Left ventricle myocardium inferior (tissue), 1 donor: ENCODE measurements at regions not wholly inside any gene's neighbourhood (a gene's known extent, or its start where the extent isn't known, plus 50 kb on each side); places are given as distances from the start of the nearest gene placed in this dataset.

Source experiments
- DNase-seq: peaks from one replicate; pipeline ENCODE4 v3.0.0-alpha.2; 2020
- H3K27ac ChIP-seq: fragments of 200-600 bp; replicated peaks from 2 replicates; pipeline ENCODE4 v1.8.0; 2021
- H3K27me3 ChIP-seq: fragments of 200-600 bp; 2 replicates; pipeline ENCODE4 v1.8.0; 2021; ENCODE audit warnings: low read depth
- H3K36me3 ChIP-seq: fragments of 200-600 bp; 2 replicates; pipeline ENCODE4 v1.8.0; 2021
- H3K4me1 ChIP-seq: fragments of 200-600 bp; 2 replicates; pipeline ENCODE4 v1.8.0; 2021
- H3K4me3 ChIP-seq: fragments of 200-600 bp; 2 replicates; pipeline ENCODE4 v1.8.0; 2021; ENCODE audit warnings: mild to moderate bottlenecking, moderate library complexity
- H3K9me3 ChIP-seq: fragments of 200-600 bp; replicated peaks from 2 replicates; pipeline ENCODE4 v1.8.0; 2021
- intact Hi-C: fragments of 100-400 bp; cut with micrococcal nuclease; formaldehyde crosslinking; loops from one replicate; pipeline ENCODE4 v1.11.0; 2022
- TF ChIP-seq, protein P1 (sequence below): fragments of 200-600 bp; IDR thresholded peaks from 2 replicates; pipeline ENCODE4 v1.8.0; 2021; ENCODE audit warnings: antibody characterized with exemption, mild to moderate bottlenecking, borderline replicate concordance
- donor health status: DM: no; HTN: yes; CAD: no; lungs with severe emphysema.

DNA sequence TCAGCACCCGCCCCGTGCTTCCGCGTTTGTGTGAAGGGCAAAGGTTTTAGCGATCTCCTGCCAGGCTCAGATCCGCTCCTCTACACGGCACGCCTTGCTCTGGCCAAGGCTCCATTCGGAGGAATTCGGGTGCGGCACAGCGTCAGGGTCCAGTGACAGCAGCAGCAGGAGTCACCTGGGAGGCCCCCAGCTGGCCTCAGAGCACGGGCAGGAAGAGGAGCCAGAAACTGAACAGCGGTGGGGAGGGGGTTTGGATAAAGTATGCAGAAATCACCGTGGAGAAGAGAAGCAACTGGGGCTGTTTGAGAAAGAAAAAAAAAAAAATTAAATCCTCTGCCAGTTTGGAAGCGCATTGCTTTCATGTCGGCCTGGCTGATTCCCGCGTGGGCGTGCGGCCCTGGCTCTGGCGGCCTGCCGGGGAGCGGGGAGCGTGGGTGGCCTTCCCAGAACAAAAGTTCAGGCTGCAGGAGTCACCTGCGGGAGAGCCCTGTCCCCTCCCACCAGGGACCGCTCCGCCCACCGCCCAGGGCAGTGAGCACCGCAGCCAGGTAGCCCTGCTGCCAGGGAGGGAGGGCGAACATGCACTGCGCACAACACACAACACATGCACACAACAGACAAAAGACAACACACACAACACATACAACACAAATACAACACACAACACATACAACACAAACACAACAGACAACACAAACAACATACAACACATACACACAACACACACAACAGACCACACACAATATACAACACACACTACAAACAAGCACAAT, 107.6 kb downstream of the ETS2 start:
- H3K36me3 ChIP-seq = no peaks in the 10 kb centered on the region
- peak overlapping the region; percentile 48 for H3K4me3 ChIP-seq
- peaks cover 59% of the 10 kb centered on the region for H3K4me1 ChIP-seq
- peak overlapping the region; percentile 86 for H3K27ac ChIP-seq
- no peaks in the 10 kb centered on the region for H3K27me3 ChIP-seq
- intact Hi-C loops = no loop called here
- DNase-seq = peak; percentile 56
- no peaks in the 10 kb centered on the region for H3K9me3 ChIP-seq
- TF ChIP-seq, protein P1, sequence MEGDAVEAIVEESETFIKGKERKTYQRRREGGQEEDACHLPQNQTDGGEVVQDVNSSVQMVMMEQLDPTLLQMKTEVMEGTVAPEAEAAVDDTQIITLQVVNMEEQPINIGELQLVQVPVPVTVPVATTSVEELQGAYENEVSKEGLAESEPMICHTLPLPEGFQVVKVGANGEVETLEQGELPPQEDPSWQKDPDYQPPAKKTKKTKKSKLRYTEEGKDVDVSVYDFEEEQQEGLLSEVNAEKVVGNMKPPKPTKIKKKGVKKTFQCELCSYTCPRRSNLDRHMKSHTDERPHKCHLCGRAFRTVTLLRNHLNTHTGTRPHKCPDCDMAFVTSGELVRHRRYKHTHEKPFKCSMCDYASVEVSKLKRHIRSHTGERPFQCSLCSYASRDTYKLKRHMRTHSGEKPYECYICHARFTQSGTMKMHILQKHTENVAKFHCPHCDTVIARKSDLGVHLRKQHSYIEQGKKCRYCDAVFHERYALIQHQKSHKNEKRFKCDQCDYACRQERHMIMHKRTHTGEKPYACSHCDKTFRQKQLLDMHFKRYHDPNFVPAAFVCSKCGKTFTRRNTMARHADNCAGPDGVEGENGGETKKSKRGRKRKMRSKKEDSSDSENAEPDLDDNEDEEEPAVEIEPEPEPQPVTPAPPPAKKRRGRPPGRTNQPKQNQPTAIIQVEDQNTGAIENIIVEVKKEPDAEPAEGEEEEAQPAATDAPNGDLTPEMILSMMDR = no peak

DNA sequence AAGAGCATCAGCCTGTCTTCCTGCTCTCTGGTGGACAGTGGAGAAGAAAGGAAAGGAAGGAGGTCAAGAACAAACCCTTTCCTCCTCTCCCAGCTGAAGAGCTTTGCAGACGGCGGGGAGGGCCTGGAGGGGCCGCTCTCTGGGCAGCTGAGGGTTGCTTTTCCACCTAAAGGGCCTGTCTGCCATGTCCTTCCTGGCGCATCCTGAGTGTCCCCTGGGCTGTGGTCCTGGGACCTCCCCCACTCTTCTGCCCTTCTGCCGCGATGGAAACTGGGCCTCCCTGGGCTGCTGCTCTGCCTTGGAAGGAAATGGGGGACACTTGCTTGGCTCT, 107.0 kb downstream of the ETS2 start:
- no peak for DNase-seq
- Histone ChIP-seq H3K27me3 (no peaks in the 10 kb centered on the region), H3K27ac (peak overlapping the region; percentile 86), H3K4me1 (peaks cover 65% of the 10 kb centered on the region), H3K36me3 (no peaks in the 10 kb centered on the region), H3K4me3 (peak overlapping the region; percentile 48), H3K9me3 (no peaks in the 10 kb centered on the region)
- intact Hi-C loops = no loop called here
- TF ChIP-seq, protein P1 = no peak

DNA sequence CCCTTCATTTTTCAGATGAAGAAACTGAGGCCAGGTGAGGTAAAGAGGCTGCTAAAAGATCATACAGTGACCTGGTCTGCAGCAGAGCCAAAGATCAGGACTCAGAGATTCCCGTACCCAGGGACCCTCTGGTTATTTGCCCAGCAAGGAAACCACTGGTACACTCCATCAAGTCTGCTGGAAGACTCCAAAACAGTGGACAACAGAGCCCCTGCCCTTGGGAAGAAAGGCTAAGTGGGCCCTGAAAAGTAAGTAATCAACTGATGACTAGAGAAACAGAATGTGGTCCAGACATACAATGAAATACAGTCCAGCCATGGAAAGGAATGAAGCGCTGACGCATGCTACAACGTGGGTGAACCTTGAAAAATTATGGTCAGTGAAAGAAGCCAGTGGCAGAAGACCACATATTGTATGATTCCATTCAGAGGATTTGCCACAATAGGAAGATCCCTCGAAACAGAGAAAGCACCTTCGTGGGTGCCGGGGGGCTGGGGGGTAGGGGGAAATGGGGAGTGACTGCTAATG, 106.4 kb downstream of the ETS2 start:
- peaks cover 71% of the 10 kb centered on the region for H3K4me1 ChIP-seq
- no peak for DNase-seq
- no peaks in the 10 kb centered on the region for H3K36me3 ChIP-seq
- no peaks in the 10 kb centered on the region for H3K9me3 ChIP-seq
- intact Hi-C loops = no loop called here
- TF ChIP-seq, protein P1 = no peak
- H3K27me3 ChIP-seq = no peaks in the 10 kb centered on the region
- H3K27ac ChIP-seq = peak overlapping the region; percentile 86
- H3K4me3 ChIP-seq = no peak overlapping the region

DNA sequence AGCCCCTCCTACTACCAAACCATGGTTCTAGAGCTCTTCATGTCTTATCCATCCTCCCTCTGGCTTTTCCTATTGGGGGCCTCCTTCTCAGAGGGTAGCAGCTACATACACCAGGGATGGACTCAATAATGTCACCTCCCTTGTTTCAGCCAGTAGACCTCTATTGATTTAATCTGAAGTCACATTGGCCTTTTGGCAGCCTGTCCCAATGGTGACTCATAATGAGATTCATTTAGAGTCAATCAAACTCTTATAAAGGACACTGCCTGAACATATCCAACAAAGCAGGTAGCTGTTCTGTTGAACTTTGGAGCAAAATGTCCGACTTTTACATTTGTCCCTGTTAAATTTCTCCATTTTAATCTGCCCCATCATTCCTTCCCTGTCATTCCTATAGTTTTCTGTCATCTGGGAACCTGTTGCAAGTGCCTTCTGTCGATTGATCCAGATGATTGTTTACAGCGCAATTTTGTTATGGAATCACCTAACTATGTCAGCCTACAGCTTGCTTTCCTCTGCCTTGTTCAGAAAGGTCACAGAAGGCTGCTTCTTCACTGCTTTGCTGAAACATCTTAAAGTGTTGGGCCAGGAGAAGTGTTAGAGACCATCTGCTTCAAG, 105.9 kb downstream of the ETS2 start:
- intact Hi-C loops = no loop called here
- no peak for DNase-seq
- Histone ChIP-seq H3K27me3 (no peaks in the 10 kb centered on the region), H3K4me1 (peaks cover 77% of the 10 kb centered on the region), H3K36me3 (no peaks in the 10 kb centered on the region), H3K9me3 (no peaks in the 10 kb centered on the region), H3K27ac (peak overlapping the region; percentile 86), H3K4me3 (no peak overlapping the region)
- TF ChIP-seq, protein P1 = no peak

DNA sequence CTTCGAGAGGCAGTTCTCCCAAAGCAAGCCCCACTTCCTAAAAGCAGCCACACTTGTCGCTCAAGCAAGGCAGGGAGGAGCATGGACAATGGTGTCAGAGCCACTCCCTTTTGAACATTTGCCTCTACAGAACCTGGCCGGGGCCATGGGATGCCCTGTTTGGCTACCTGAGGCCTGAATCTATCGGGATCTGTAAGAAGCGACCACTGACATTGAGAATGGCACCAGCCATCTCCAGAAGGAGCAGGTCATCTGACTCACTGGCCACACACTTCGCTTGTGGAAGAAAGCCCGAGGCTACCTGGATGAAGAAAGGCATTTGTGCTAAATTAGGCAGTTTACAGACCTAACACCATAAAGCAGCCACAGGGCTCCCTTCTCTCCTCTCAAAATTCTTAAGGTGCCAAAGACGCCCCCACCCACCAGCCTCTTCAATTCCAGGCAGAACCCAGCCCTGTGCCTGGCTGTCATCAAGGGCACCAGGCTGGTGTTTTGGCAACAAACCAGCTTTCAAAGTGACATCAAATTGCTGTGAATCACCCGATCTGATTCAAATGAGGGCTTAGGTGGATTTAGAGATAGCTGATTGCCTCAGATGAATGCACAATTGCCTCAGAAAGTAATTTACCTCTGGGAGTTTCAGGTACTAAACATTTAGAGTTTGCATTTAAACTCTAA, 104.8 kb downstream of the ETS2 start:
- H3K4me3 ChIP-seq = no peak overlapping the region
- DNase-seq = no peak
- TF ChIP-seq, protein P1 = no peak
- no peaks in the 10 kb centered on the region for H3K27me3 ChIP-seq
- intact Hi-C loops = no loop called here
- H3K27ac ChIP-seq = peak overlapping the region; percentile 86
- H3K4me1 ChIP-seq = peaks cover 78% of the 10 kb centered on the region
- H3K9me3 ChIP-seq = no peaks in the 10 kb centered on the region
- H3K36me3 ChIP-seq = no peaks in the 10 kb centered on the region
